ENCODE measurements at regions not wholly inside any gene's neighbourhood (a gene's known extent, or its start where the extent isn't known, plus 50 kb on each side); places are given as distances from the start of the nearest gene placed in this dataset.

DNA sequence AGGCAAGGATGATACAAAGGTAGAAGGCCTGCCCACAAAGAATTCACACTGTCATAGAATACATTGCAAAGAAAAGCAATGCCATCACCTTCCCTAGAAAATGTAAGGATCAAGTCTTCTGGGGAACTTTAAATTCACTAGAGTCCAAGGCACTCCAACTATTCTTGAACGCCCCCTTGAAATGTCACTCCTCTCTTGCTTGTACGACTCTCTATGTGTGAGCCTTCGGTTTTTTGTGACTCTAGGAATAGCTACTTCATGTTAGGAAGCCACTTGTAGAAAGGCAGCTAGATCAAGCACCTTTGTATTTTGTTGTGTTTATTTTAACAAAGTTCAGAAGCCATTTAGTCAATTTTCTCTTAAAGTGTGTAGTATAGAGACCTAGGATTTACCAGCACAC, 159.2 kb upstream of the ARID1B start:
- TF ChIP-seq, protein P1, sequence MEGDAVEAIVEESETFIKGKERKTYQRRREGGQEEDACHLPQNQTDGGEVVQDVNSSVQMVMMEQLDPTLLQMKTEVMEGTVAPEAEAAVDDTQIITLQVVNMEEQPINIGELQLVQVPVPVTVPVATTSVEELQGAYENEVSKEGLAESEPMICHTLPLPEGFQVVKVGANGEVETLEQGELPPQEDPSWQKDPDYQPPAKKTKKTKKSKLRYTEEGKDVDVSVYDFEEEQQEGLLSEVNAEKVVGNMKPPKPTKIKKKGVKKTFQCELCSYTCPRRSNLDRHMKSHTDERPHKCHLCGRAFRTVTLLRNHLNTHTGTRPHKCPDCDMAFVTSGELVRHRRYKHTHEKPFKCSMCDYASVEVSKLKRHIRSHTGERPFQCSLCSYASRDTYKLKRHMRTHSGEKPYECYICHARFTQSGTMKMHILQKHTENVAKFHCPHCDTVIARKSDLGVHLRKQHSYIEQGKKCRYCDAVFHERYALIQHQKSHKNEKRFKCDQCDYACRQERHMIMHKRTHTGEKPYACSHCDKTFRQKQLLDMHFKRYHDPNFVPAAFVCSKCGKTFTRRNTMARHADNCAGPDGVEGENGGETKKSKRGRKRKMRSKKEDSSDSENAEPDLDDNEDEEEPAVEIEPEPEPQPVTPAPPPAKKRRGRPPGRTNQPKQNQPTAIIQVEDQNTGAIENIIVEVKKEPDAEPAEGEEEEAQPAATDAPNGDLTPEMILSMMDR (IDR thresholded peaks at IDR 0.05): no peak
- TF ChIP-seq POLR2AphosphoS5 (IDR thresholded peaks at IDR 0.05) (no peak), POLR2A (IDR thresholded peaks at IDR 0.05) (no peak), EP300 (IDR thresholded peaks at IDR 0.05) (no peak)

All from upper lobe of left lung (tissue), 4 donors.